IPS DF 6.9 (cell line): ENCODE measurements at regions not wholly inside any gene's neighbourhood (a gene's known extent, or its start where the extent isn't known, plus 50 kb on each side); places are given as distances from the start of the nearest gene placed in this dataset.
"Not testable (repeated sequence)": the region's sequence is repeated elsewhere in the genome, so short reads cannot be mapped to it uniquely, and the experiment has no call there.

Experiments used
- DNase-seq: peaks from one replicate; pipeline ENCODE4 v3.0.0-alpha.2; 2013; ENCODE audit warnings: low read depth, low spot score
- H3K27ac ChIP-seq: one replicate; pipeline ENCODE4 v1.5.1; 2013; ENCODE audit warnings: low read length, control low read depth
- H3K27me3 ChIP-seq: 2 replicates; pipeline ENCODE4 v1.6.1; 2013; ENCODE audit warnings: mild to moderate bottlenecking, low read length; ENCODE audit not compliant: control insufficient read depth, insufficient read depth
- H3K36me3 ChIP-seq: 2 replicates; pipeline ENCODE4 v1.6.1; 2013; ENCODE audit warnings: low read length; ENCODE audit not compliant: control insufficient read depth, insufficient read depth
- H3K4me1 ChIP-seq: 2 replicates; pipeline ENCODE4 v1.6.1; 2013; ENCODE audit warnings: low read length; ENCODE audit not compliant: control insufficient read depth, insufficient read depth
- H3K4me3 ChIP-seq: 2 replicates; pipeline ENCODE4 v1.5.1; 2013; ENCODE audit warnings: mild to moderate bottlenecking, low read length
- H3K9me3 ChIP-seq: 2 replicates; pipeline ENCODE4 v1.6.1; 2013; ENCODE audit warnings: low read length, inconsistent platforms; ENCODE audit not compliant: control insufficient read depth, insufficient read depth
- WGBS: extraction: QIAGEN DNeasy Blood & Tissue Kit; methylation state at CpG from one replicate; pipeline ENCODE4 v1.1.7; 2013; ENCODE audit warnings: mixed read lengths, missing lambda C conversion rate; ENCODE audit not compliant: insufficient read length, insufficient coverage; 5-methylcytosine and 5-hydroxymethylcytosine counted together

DNA sequence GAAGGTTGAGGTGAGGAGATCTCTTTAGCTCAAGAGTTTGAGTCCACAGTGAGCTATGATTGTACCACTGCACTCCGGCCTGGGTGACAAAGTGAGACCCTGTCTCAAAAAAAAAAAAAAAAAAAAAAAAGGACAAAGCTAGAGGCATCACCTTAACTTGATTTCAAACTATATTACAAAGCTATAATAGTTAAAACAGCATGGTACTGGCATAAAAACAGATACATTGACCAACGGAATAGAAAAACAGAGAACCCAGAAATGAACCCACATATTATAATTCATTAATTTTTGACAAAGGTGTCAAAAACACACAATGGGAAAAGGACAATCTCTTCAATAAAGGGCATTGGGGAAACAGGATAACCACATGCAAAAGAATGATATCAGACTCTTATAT lies 50.8 kb upstream of the MBOAT1 start:
- WGBS, result no CpG with 5 or more reads among the region's 2 CpGs
- H3K27me3 ChIP-seq, result no peaks in the 10 kb centered on the region
- H3K4me3 ChIP-seq, result no peak overlapping the region
- no peaks in the 10 kb centered on the region for H3K9me3 ChIP-seq
- H3K27ac ChIP-seq, result no peak overlapping the region
- no peaks in the 10 kb centered on the region for H3K36me3 ChIP-seq
- no peaks in the 10 kb centered on the region for H3K4me1 ChIP-seq
- DNase-seq, result no peak

DNA sequence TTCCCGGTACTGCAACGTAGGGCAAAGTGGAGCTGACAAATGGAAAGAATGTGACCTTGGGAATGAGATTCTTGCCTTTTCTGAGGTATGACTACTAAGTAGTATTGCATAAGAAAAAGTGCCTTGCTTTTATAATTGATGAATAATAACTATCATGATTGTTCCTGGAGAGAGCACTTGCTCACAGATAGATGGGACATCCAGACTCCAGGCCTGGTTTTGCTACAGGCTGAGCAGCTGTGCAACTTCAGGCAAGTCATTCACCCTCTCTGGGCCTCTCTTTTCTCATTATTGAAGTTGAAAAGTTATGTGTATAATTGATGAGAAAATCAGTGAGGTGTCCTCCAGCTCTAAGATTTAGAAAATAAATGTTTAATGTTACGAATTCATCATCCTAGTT lies 53.6 kb upstream of the MBOAT1 start:
- Histone ChIP-seq H3K27ac (no peak overlapping the region), H3K4me3 (no peak overlapping the region), H3K9me3 (no peaks in the 10 kb centered on the region), H3K36me3 (no peaks in the 10 kb centered on the region), H3K27me3 (no peaks in the 10 kb centered on the region), H3K4me1 (no peaks in the 10 kb centered on the region)
- DNase-seq, result no peak
- WGBS, result no CpG with 5 or more reads among the region's 3 CpGs

DNA sequence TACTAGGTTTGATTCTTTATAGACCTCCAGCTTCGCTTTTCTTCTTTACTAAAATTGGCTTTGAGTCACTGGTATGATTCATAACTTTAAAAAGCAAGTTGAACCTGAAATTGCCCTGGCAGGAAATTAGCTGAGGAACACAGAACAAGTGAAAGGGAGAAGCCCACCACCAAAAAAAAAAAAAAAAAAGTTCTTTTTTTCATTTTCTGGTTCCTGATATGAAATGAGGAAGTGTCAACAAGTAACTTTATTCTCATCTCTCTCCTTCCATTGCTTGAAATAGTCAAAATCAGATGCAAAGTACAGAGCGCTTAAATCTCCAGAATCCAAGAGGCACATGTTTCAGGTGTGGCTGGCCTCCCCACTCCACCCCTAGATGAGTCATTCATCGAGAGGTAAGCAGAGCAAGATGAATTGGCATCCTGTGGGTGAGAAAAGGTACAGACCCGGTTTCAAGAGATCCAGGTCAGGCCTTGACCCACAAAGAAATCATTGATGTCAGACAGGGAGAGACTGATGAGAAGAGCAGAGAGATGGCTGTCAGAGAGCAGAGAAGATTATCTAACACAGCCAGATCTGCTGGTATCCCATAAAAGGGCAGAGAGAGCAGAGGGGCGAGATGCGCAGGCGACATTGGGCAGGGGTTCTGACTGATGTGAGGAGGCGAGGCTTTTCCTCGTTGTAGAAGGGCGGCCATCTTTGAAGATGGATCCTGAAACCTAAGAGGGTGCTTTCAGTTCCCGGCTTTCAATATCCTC lies 54.8 kb upstream of the MBOAT1 start:
- Histone ChIP-seq H3K36me3 (no peaks in the 10 kb centered on the region), H3K4me1 (no peaks in the 10 kb centered on the region), H3K27me3 (no peaks in the 10 kb centered on the region), H3K27ac (no peak overlapping the region), H3K4me3 (no peak overlapping the region), H3K9me3 (no peaks in the 10 kb centered on the region)
- DNase-seq, result no peak
- WGBS, result no CpG with 5 or more reads among the region's 11 CpGs

DNA sequence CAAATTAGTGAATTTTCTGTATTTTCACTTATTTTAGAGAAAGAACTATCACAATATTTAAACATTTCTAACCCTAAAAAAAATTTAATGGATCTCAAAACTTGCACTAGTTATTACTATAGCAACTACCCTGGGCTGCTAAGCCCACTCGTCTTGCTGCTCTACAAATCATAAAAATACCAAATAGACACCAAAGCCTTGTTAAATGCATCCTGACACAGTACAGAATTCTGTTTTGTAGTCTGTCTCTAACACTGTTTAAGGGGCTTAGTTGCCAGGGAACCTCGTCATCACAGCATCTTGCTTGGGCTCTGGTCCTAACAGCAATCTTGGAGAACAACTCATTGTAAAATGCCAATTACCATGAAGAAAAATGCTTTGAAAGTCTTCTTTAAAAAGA lies 56.9 kb upstream of the MBOAT1 start:
- Histone ChIP-seq H3K27me3 (no peaks in the 10 kb centered on the region), H3K9me3 (no peaks in the 10 kb centered on the region), H3K27ac (no peak overlapping the region), H3K4me1 (no peaks in the 10 kb centered on the region), H3K36me3 (no peaks in the 10 kb centered on the region), H3K4me3 (no peak overlapping the region)
- no peak for DNase-seq
- no CpG with 5 or more reads among the region's 2 CpGs for WGBS

DNA sequence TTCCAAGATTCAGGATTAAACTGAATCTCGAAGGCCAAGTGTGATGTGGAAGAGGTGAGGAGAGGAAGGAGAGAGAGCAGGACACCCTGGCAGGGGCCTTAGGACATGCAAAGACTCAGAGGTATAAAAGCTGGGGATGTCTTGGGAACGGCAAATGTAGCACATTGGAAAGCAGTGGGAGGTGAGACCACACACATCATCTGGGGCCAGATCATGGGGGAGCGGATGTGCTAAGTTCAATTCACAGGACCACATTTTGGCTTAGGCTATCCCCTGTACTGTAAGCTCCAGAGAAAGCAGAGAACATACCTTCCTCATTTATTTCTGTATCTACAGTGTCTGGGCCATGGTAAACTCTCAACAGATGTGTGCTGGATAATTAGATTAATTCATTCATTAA lies 59.5 kb upstream of the MBOAT1 start:
- no CpG with 5 or more reads among the region's 3 CpGs for WGBS
- H3K9me3 ChIP-seq, result no peaks in the 10 kb centered on the region
- no peaks in the 10 kb centered on the region for H3K4me1 ChIP-seq
- no peaks in the 10 kb centered on the region for H3K36me3 ChIP-seq
- no peak overlapping the region for H3K4me3 ChIP-seq
- no peak for DNase-seq
- no peaks in the 10 kb centered on the region for H3K27me3 ChIP-seq
- H3K27ac ChIP-seq, result no peak overlapping the region

DNA sequence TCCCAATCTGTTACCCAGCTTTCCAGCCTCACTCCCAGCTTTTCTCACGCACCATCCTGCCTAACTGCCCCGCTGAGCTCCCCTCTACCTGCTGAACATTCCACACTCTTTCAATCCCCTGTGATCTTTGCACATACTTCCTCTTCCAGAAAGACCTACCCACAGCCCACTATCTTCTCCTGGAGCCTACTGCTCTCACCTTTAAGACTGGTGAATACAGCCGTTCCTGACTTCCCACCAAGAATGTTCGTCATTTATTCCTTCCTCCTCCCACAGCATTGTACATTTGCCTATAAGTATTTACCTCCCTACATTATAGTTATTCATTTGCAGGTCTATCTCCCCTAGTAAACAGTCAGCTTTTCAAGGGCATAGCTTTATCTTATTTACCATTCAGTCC lies 61.9 kb upstream of the MBOAT1 start:
- DNase-seq, result no peak
- H3K4me3 ChIP-seq, result no peak overlapping the region
- no CpG with 5 or more reads among the region's 4 CpGs for WGBS
- no peaks in the 10 kb centered on the region for H3K27me3 ChIP-seq
- no peaks in the 10 kb centered on the region for H3K9me3 ChIP-seq
- no peaks in the 10 kb centered on the region for H3K4me1 ChIP-seq
- no peak overlapping the region for H3K27ac ChIP-seq
- no peaks in the 10 kb centered on the region for H3K36me3 ChIP-seq

DNA sequence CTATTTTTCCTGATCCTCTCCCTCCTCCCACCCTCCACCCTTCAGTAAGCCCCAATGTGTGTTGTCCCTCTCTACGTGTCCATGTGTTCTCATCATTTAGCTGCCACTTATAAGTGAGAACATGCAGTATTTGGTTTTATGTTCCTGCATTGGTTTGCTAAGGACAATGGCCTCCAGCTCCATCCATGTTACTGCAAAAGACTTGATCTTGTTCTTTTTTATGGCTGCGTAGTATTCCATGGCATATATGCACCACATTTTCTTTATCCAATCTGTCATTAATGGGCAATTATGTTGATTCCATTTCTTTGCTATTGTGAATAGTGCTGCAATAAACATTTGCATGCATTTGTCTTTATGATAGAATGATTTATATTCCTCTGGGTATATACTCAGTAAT lies 63.6 kb upstream of the MBOAT1 start:
- not testable (repeated sequence) for DNase-seq, H3K9me3 ChIP-seq, H3K27ac ChIP-seq, H3K4me1 ChIP-seq, H3K4me3 ChIP-seq, H3K36me3 ChIP-seq, H3K27me3 ChIP-seq
- WGBS, result no CpG with 5 or more reads among the region's 2 CpGs

DNA sequence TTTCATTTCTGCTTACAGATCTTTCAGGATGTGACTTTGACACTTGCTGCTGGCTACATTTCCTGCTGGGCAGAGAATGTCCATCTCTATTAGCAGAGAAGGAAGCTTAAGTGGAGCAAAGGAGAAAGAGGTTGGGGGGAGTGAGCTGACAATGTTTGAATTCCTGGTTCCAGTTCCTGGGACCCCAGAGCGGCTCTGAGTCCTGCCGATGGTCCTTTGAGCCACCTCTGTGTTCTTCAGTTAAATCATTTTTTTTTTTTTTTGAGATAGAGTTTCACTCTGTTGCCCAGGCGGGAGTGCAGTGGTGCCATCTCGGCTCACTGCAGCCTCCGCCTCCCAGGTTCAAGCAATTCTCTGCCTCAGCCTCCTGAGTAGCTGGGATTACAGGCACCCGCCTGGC lies 65.5 kb upstream of the MBOAT1 start:
- H3K36me3 ChIP-seq, H3K9me3 ChIP-seq, H3K4me3 ChIP-seq, H3K4me1 ChIP-seq, H3K27ac ChIP-seq, DNase-seq, H3K27me3 ChIP-seq: not testable (repeated sequence)
- no CpG with 5 or more reads among the region's 6 CpGs for WGBS

DNA sequence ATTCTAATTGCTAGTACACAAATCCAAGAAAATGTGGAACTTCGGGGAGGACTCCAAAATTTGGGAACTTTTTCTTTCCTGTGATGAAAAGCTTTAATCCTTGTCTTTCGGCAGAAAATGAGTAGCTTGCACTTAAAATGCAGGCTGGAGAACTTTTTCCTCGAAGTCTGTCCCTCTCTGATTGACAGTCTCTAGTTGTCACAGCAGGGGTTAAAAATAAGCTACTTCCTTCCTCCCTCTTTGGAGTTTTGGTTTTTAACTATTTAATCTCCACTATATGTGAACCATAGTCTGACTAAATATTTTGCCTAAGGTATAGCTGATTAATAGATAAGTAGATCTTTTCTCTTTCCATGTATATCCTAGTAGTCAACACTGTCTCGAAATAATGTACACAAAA lies 66.8 kb upstream of the MBOAT1 start:
- no CpG with 5 or more reads among the region's 4 CpGs for WGBS
- no peak for DNase-seq
- H3K9me3 ChIP-seq, result no peaks in the 10 kb centered on the region
- H3K27me3 ChIP-seq, result no peaks in the 10 kb centered on the region
- H3K36me3 ChIP-seq, result no peaks in the 10 kb centered on the region
- H3K27ac ChIP-seq, result no peak overlapping the region
- H3K4me1 ChIP-seq, result no peaks in the 10 kb centered on the region
- H3K4me3 ChIP-seq, result no peak overlapping the region

DNA sequence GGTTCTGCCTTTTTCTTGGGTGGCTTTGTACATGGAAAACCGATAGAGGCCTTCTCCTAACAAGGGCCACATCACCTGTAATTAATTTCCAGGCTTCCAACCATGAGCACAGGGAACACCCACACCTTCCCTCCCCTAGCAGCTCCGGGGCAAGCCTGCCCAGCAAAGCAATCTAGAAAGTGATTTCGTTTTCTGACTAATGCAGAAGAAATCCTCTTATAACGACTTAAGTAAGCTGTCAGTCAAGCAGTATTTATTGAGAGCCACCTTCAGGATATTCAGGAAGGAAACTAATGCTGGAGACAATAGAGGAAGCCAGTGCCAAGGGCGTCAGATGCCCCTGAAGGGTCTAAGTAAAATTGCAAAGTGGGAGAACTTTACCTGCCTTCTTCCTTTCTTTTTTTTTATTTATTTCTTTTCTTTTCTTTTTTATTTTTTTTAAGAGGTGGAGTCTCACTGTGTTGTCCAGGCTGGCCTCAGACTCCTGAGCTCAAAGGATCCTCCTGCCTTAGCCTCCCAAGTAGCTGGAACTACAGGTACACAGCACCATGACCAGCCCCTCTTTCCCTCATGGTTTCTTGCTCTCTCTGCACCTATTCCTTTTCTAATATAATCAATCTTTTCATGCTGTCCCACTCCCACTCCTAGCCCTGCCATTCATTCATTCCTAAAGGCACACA lies 67.5 kb upstream of the MBOAT1 start:
- Histone ChIP-seq H3K4me3 (no peak overlapping the region), H3K9me3 (no peaks in the 10 kb centered on the region), H3K4me1 (no peaks in the 10 kb centered on the region), H3K36me3 (no peaks in the 10 kb centered on the region), H3K27ac (no peak overlapping the region), H3K27me3 (no peaks in the 10 kb centered on the region)
- WGBS, result no CpG with 5 or more reads among the region's 5 CpGs
- no peak for DNase-seq

DNA sequence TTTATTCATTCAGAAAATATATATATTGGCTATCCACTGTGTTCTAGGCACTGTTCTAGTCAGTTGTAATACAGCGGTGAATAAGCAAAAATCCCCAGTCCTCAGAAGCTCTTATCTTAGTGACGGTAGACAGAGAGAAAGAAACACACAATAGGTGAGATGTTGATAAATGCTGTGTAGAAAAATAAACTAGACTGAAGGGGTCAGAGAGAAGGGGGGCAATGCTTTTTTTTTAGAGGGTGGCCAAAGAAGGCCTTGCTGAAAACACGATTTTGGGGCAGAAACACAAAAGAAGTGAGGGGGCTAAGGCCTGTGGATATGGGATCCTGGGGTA lies 68.0 kb upstream of the MBOAT1 start:
- WGBS, result no CpG with 5 or more reads among the region's 3 CpGs
- Histone ChIP-seq H3K27ac (no peak overlapping the region), H3K36me3 (no peaks in the 10 kb centered on the region), H3K27me3 (no peaks in the 10 kb centered on the region), H3K9me3 (no peaks in the 10 kb centered on the region), H3K4me1 (no peaks in the 10 kb centered on the region), H3K4me3 (no peak overlapping the region)
- DNase-seq, result no peak
